Spleen (tissue), 11 donors: ENCODE measurements at regions not wholly inside any gene's neighbourhood (a gene's known extent, or its start where the extent isn't known, plus 50 kb on each side); places are given as distances from the start of the nearest gene placed in this dataset.

Experiments used
- DNase-seq: peaks from one replicate; pipeline ENCODE4 v3.0.0-alpha.2; 2020
- H3K27ac ChIP-seq, 8 donors: fragments of 200-600 bp; sonication (generic) in 7 of 8; 1 replicate in 4 of 8; 2 replicates in 4 of 8; pipeline versions ENCODE4 v1.5.0 to v1.8.0; 2016 to 2021; ENCODE audit warnings: inconsistent platforms in 4 of 8, mild to moderate bottlenecking in 4 of 8, moderate library complexity in 1 of 8
- H3K27me3 ChIP-seq, 7 donors: fragments of 200-600 bp; sonication (generic) in 6 of 7; replicated peaks in 1 of 7; 1 replicate in 4 of 7; 2 replicates in 3 of 7; pipeline versions ENCODE4 v1.5.0 to v1.8.0; 2016 to 2021; ENCODE audit warnings: inconsistent platforms in 3 of 7, mild to moderate bottlenecking in 1 of 7
- H3K36me3 ChIP-seq, 6 donors: fragments of 200-600 bp; sonication (generic) in 5 of 6; 1 replicate in 4 of 6; 2 replicates in 2 of 6; pipeline versions ENCODE4 v1.5.0 to v1.8.0; 2016 to 2021; ENCODE audit warnings: inconsistent platforms in 2 of 6
- H3K4me1 ChIP-seq, 6 donors: fragments of 200-600 bp; sonication (generic) in 5 of 6; 1 replicate in 3 of 6; 2 replicates in 3 of 6; pipeline versions ENCODE4 v1.5.0 to v1.8.0; 2016 to 2021; ENCODE audit warnings: inconsistent platforms in 3 of 6
- H3K4me3 ChIP-seq, 8 donors: fragments of 200-600 bp; sonication (generic) in 7 of 8; 1 replicate in 4 of 8; 2 replicates in 4 of 8; pipeline versions ENCODE4 v1.5.0 to v1.8.0; 2016 to 2021; ENCODE audit warnings: inconsistent platforms in 4 of 8, mild to moderate bottlenecking in 4 of 8, moderate library complexity in 2 of 8
- H3K9me3 ChIP-seq, 8 donors: fragments of 200-600 bp; sonication (generic) in 7 of 8; 1 replicate in 4 of 8; 2 replicates in 4 of 8; pipeline versions ENCODE4 v1.5.0 to v1.8.0; 2016 to 2021; ENCODE audit warnings: inconsistent platforms in 4 of 8
- CTCF ChIP-seq, 11 experiments: fragments of 200-600 bp in 7 of 11; fragments of 450-650 bp in 4 of 11; sonication (generic) in 4 of 11; IDR thresholded peaks in 8 of 11; conservative IDR thresholded peaks in 3 of 11; 1 replicate in 7 of 11; 2 replicates in 4 of 11; pipeline versions ENCODE4 v1.4.0 to v1.8.0; 2016 to 2021; ENCODE audit warnings: antibody characterized with exemption in 11 of 11, inconsistent platforms in 4 of 11, mild to moderate bottlenecking in 1 of 11
- POLR2A ChIP-seq, 3 donors: fragments of 450-650 bp; IDR thresholded peaks; one replicate each; pipeline ENCODE4 v1.5.1; 2017; ENCODE audit warnings: antibody characterized with exemption in 3 of 3, mild to moderate bottlenecking in 1 of 3
- POLR2AphosphoS5 ChIP-seq, 3 donors: sonication (generic); formaldehyde crosslinking; IDR thresholded peaks; one replicate each; pipeline ENCODE4 v1.5.1; 2017; ENCODE audit warnings: antibody characterized with exemption in 3 of 3
- WGBS, 5 donors: extraction: QIAGEN DNeasy Blood & Tissue Kit in 3 of 5; methylation state at CpG; one replicate each; pipeline versions ENCODE4 v1.1.5 to v1.1.7; 2013 to 2018; 5-methylcytosine and 5-hydroxymethylcytosine counted together
- intact Hi-C: fragments of 100-400 bp; cut with DNase I; formaldehyde crosslinking; loops from one replicate; pipeline ENCODE4 v1.15.0; 2023; ENCODE audit warnings: low total_unique reads
- donor health status: healthy with polysubstance abuse.
- donor health status: DM: no; HTN: no; CAD: no; lungs with moderate emphysema.
- donor health status: DM: no; HTN: no; CAD: no.
- donor health status: Bipolar disorder and iron deficiency.
- donor health status: healthy.
- donor health status: DM: no; HTN: no; CAD: no.
- donor health status: DM: yes; HTN: yes; CAD: no.

GRCh38 chr15:54810496-54810895 is 386.2 kb downstream of the RSL24D1 start:
- no peaks in the 10 kb centered on the region for H3K27me3 ChIP-seq
- H3K27ac ChIP-seq = no peak overlapping the region
- H3K36me3 ChIP-seq = no peaks in the 10 kb centered on the region
- no peak for DNase-seq
- no peak overlapping the region for H3K4me3 ChIP-seq
- TF ChIP-seq CTCF (IDR thresholded peaks at IDR 0.05 in 8 of 11, conservative IDR thresholded peaks at IDR 0.05 in 3 of 11) (no peak), POLR2A (IDR thresholded peaks at IDR 0.05) (no peak), POLR2AphosphoS5 (IDR thresholded peaks at IDR 0.05) (no peak)
- intact Hi-C loops = no loop called here
- H3K9me3 ChIP-seq = peaks cover 0 to 25% (median 16%) of the 10 kb centered on the region in 8 donors
- no peaks in the 10 kb centered on the region for H3K4me1 ChIP-seq

GRCh38 chr15:54810031-54810430 is 386.7 kb downstream of the RSL24D1 start:
- DNase-seq = no peak
- Histone ChIP-seq H3K9me3 (peaks cover 0 to 20% (median 15%) of the 10 kb centered on the region in 8 donors), H3K4me1 (no peaks in the 10 kb centered on the region), H3K4me3 (no peak overlapping the region), H3K27me3 (no peaks in the 10 kb centered on the region), H3K27ac (no peak overlapping the region), H3K36me3 (no peaks in the 10 kb centered on the region)
- 67 to 78% (median 73%) methylated on average over 2 of the region's 2 CpGs for WGBS, 5 donors
- TF ChIP-seq POLR2A (IDR thresholded peaks at IDR 0.05) (no peak), CTCF (IDR thresholded peaks at IDR 0.05 in 8 of 11, conservative IDR thresholded peaks at IDR 0.05 in 3 of 11) (no peak), POLR2AphosphoS5 (IDR thresholded peaks at IDR 0.05) (no peak)
- intact Hi-C loops = no loop called here

GRCh38 chr15:54808321-54808720 is 388.4 kb downstream of the RSL24D1 start:
- no peaks in the 10 kb centered on the region for H3K36me3 ChIP-seq
- 82 to 95% (median 91%) methylated on average over 3 of the region's 3 CpGs for WGBS, 5 donors

GRCh38 chr15:54803987-54804386 is 392.8 kb downstream of the RSL24D1 start:
- intact Hi-C loops = no loop called here
- H3K9me3 ChIP-seq = no peaks in the 10 kb centered on the region

More at GRCh38 chr15:54808321-54808720, 388.4 kb downstream of the RSL24D1 start:
- no peak overlapping the region for H3K27ac ChIP-seq
- H3K9me3 ChIP-seq = peaks cover 0 to 3% (median 0%) of the 10 kb centered on the region in 8 donors
- DNase-seq = no peak
- intact Hi-C loops = no loop called here
- H3K27me3 ChIP-seq = no peaks in the 10 kb centered on the region
- TF ChIP-seq POLR2A (IDR thresholded peaks at IDR 0.05) (no peak), CTCF (IDR thresholded peaks at IDR 0.05 in 8 of 11, conservative IDR thresholded peaks at IDR 0.05 in 3 of 11) (no peak), POLR2AphosphoS5 (IDR thresholded peaks at IDR 0.05) (no peak)
- H3K4me3 ChIP-seq = no peak overlapping the region
- no peaks in the 10 kb centered on the region for H3K4me1 ChIP-seq

More at GRCh38 chr15:54803987-54804386, 392.8 kb downstream of the RSL24D1 start:
- no peak for TF ChIP-seq POLR2A (IDR thresholded peaks at IDR 0.05)
- 21 to 34% (median 23%) methylated on average over 1 of the region's 1 CpG for WGBS, 5 donors
- Histone ChIP-seq H3K4me3 (no peak overlapping the region), H3K4me1 (no peaks in the 10 kb centered on the region), H3K27ac (no peak overlapping the region), H3K27me3 (no peaks in the 10 kb centered on the region), H3K36me3 (no peaks in the 10 kb centered on the region)
- DNase-seq = no peak
